GM12865 (cell line): ENCODE measurements at regions not wholly inside any gene's neighbourhood (a gene's known extent, or its start where the extent isn't known, plus 50 kb on each side); places are given as distances from the start of the nearest gene placed in this dataset.

Experiments
- DNase-seq: peaks from one replicate; pipeline ENCODE4 v3.0.0; 2010; ENCODE audit warnings: low read depth
- H3K4me3 ChIP-seq: 2 replicates; pipeline ENCODE4 v1.5.1; 2011; ENCODE audit warnings: mild to moderate bottlenecking, low read depth, low read length, control low read depth
- TF ChIP-seq, protein P1 (sequence below): IDR thresholded peaks from 2 replicates; pipeline ENCODE4 v1.5.1; 2011; ENCODE audit warnings: low read length, control low read depth, low read depth, inconsistent platforms; ENCODE audit not compliant: insufficient read depth; ENCODE audit errors: missing control alignments

DNA sequence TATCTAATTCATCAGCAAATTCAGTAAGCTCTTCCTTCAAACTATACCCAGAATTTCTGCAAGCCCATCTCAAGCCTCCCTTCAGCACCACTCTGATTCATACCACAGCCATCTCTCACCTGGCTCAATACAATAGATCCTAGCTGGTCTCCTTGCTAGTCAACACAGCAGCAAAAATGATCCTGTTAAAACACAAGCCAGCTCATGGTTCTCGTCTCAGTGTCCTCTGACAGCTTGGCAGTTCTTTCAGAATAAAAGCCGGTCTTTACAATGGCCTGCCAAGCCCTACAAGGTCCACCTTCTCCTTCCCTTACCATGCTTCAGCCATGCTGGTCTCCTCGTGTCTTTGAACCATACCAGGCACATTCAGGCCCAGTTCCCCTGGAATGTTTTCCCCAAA is 296.9 kb upstream of the RND3 start:
- no peak overlapping the region for H3K4me3 ChIP-seq
- no peak for DNase-seq
- TF ChIP-seq, protein P1, sequence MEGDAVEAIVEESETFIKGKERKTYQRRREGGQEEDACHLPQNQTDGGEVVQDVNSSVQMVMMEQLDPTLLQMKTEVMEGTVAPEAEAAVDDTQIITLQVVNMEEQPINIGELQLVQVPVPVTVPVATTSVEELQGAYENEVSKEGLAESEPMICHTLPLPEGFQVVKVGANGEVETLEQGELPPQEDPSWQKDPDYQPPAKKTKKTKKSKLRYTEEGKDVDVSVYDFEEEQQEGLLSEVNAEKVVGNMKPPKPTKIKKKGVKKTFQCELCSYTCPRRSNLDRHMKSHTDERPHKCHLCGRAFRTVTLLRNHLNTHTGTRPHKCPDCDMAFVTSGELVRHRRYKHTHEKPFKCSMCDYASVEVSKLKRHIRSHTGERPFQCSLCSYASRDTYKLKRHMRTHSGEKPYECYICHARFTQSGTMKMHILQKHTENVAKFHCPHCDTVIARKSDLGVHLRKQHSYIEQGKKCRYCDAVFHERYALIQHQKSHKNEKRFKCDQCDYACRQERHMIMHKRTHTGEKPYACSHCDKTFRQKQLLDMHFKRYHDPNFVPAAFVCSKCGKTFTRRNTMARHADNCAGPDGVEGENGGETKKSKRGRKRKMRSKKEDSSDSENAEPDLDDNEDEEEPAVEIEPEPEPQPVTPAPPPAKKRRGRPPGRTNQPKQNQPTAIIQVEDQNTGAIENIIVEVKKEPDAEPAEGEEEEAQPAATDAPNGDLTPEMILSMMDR, result no peak

DNA sequence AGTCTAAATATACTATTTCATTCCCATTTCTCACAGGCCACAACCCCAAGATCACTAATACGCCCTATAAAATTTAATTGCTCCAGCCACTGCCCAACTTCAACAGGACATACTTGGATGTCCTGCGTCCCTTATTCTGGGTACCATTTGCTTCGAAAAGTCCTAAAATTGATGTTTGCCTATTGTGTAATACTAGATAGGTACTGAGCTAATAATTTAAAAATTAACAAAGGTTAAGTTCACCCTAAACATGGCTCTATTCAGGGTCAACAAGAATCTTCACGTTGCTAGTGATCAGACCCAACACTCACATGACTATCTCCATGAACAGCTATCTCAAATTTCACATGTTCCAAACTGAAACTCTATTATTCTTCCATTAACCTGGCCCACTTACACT is 296.4 kb upstream of the RND3 start:
- TF ChIP-seq, protein P1, result no peak
- no peak overlapping the region for H3K4me3 ChIP-seq
- no peak for DNase-seq

DNA sequence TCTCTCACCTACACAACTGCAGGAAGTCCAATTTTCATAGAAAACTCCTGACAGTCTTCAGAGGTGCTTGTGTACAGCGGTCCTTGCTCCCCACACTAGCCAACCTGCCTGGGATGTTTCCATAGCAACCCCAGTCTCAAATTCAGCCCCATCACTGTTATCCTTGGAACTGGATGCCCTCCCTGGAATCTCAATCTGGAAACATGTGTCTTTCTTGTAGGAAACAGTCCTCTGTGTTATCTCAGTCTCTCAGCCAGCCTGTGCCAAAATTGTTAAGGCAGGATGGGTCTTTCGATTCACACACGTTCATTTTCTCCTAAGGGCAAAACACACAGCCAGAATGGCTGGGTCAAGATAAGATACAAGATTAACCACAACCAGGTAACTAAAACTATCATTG is 295.5 kb upstream of the RND3 start:
- H3K4me3 ChIP-seq, result no peak overlapping the region
- no peak for DNase-seq
- TF ChIP-seq, protein P1, result no peak

DNA sequence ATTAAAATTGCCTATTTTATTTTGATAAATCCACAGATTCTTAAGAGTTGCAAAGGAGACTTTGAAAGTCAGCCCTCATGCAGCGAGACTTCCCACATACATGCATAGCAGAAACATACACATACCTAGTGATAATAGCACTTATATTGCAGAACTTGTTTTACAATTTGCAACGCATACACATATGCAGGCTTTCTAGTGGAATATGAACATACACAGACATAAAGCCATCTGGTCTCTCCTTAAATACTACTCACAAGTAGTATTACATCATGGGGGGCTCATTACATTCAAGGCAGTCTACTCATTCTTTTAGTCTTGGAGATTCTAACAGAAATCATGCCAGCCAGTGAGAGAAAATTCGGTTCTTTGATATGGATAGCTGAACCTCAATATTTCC is 295.1 kb upstream of the RND3 start:
- H3K4me3 ChIP-seq, result no peak overlapping the region
- no peak for DNase-seq
- TF ChIP-seq, protein P1, result no peak

DNA sequence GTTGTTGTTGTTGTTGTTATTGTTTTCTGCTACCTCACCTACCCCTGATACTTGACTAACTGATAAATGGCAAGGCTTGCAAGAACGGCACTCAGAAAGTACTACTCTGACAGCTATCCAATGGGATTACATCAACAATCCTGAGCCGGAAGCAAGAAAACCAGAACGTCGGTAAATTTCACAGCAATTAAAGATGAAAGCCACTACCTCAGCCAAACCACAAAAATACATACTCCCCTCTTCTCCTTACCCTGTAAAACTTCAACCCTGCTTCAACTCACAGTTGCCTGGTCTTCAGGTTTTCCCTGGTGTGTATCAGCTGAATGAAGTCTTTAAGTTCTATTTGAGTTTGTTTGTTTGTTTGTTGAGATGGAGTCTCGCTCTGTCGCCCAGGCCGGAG is 293.7 kb upstream of the RND3 start:
- TF ChIP-seq, protein P1, result no peak
- no peak for DNase-seq
- H3K4me3 ChIP-seq, result no peak overlapping the region

DNA sequence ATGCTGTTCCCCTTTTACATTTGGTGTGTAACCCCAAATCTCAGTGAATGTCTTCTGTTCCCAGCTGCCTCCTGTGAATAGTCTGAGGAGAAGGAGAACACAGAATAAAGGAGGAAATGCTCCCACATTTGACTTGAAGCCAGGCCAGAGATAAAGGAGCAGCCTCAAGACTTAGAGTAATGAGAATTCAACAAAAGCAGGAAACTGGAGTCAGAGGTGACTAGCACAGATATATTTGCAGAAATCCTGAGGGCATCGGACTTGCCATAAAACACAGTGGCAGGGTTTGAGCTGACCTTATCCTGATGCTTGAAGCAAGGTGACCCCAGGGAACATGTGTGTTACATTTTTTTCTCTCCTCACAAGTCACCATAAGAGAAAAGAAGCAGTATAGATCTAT is 291.4 kb upstream of the RND3 start:
- H3K4me3 ChIP-seq, result no peak overlapping the region
- TF ChIP-seq, protein P1, result no peak
- no peak for DNase-seq

DNA sequence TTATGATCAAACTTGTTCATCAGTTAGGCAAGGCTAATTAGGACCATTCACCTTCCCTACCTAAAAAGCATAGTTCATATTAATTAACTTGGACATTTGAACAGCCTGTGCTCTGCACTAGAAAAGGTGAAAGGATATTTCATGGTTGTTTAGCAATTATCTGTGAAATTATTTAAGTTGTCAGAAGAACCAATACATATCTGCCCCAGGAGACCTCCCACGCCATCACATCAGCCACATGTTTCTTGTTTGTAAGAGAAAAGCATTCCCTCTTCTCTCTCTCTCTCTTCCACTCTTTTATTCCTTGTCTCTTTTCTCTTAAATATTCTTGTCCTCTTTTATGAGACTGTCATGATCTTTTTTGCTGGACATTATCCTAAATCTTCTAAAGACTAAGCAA is 282.0 kb upstream of the RND3 start:
- H3K4me3 ChIP-seq, result no peak overlapping the region
- DNase-seq, result no peak
- TF ChIP-seq, protein P1, result no peak
